GM12891 (cell line): ENCODE measurements at regions not wholly inside any gene's neighbourhood (a gene's known extent, or its start where the extent isn't known, plus 50 kb on each side); places are given as distances from the start of the nearest gene placed in this dataset.

Experiments used
- PAX5 ChIP-seq: IDR thresholded peaks from 2 replicates; pipeline ENCODE4 v1.6.1; 2011; ENCODE audit warnings: low read length, moderate library complexity, mild to moderate bottlenecking; ENCODE audit not compliant: insufficient read depth, severe bottlenecking
- POLR2A ChIP-seq: IDR thresholded peaks from 2 replicates; pipeline ENCODE4 v1.6.1; 2011; ENCODE audit warnings: low read depth, low read length, control low read depth
- POLR2AphosphoS5 ChIP-seq: IDR thresholded peaks from 2 replicates; pipeline ENCODE4 v1.6.1; 2011; ENCODE audit warnings: low read depth, low read length, control low read depth
- SPI1 ChIP-seq: IDR thresholded peaks from 2 replicates; pipeline ENCODE4 v1.6.1; 2011; ENCODE audit warnings: low read depth, low read length, control low read depth
- TAF1 ChIP-seq: IDR thresholded peaks from 2 replicates; pipeline ENCODE4 v1.6.1; 2011; ENCODE audit warnings: low read depth, low read length, control low read depth

DNA sequence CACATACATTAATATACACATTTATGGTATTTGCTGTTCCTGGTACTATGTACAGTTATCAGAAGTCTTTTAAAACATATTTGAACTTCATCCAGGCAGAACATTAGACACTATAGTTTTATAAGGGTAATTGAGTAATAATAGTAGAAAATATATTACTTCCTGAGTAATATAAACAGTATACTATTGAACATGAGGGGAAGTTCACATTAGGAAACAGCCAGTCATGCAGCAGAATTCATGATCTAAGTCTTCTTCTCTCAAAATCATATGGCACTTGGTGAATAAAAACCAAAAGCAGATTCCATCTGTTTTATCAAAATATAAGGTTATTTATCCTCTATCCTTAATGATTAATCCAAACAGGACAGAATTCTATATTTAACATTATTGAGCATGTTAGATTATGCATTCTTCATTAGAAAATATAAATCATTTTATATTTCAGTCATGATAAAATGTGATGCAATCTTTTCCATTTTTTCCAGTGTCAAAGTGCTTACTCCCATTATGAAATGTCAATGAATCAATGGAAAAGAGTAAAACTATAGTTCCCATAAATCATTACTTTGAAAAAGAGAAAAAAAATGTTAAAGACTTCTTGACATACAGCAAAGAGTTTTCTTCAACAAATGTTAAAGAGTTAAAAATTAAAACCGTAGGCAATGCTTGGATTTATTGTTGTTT, 584.3 kb upstream of the TUSC1 start:
- no peak for TF ChIP-seq POLR2AphosphoS5
- no peak for TF ChIP-seq TAF1
- TF ChIP-seq POLR2A, result no peak
- no peak for TF ChIP-seq SPI1
- TF ChIP-seq PAX5, result no peak
